Loucy (cell line): ENCODE measurements at regions not wholly inside any gene's neighbourhood (a gene's known extent, or its start where the extent isn't known, plus 50 kb on each side); places are given as distances from the start of the nearest gene placed in this dataset.

ENCODE experiments used
- H2AFZ ChIP-seq: fragments of 200-600 bp; sonication (generic); 2 replicates; pipeline ENCODE4 v1.6.0; 2016; ENCODE audit warnings: antibody characterized with exemption, mild to moderate bottlenecking, low read length, moderate library complexity
- H3F3A ChIP-seq: fragments of 200-600 bp; 2 replicates; pipeline ENCODE4 v1.6.0; 2016; ENCODE audit warnings: antibody characterized with exemption, low read depth, mild to moderate bottlenecking
- H3K27me3 ChIP-seq: fragments of 200-600 bp; sonication (generic); 2 replicates; pipeline ENCODE4 v1.6.1; 2014; ENCODE audit warnings: low read length, mild to moderate bottlenecking; ENCODE audit not compliant: insufficient read depth, poor library complexity, severe bottlenecking
- H3K36me3 ChIP-seq: fragments of 200-600 bp; sonication (generic); 2 replicates; pipeline ENCODE4 v1.6.1; 2016; ENCODE audit warnings: low read length; ENCODE audit not compliant: insufficient read depth
- H3K4me1 ChIP-seq: fragments of 200-600 bp; sonication (generic); 2 replicates; pipeline ENCODE4 v1.5.1; 2014; ENCODE audit warnings: low read length, mild to moderate bottlenecking; ENCODE audit not compliant: insufficient read depth, poor library complexity, severe bottlenecking
- H3K4me2 ChIP-seq: fragments of 200-600 bp; sonication (generic); 2 replicates; pipeline ENCODE4 v1.6.0; 2014; ENCODE audit warnings: antibody characterized with exemption, low read length, low read depth, mild to moderate bottlenecking; ENCODE audit not compliant: poor library complexity, severe bottlenecking
- H3K4me3 ChIP-seq: fragments of 200-600 bp; sonication (generic); 2 replicates; pipeline ENCODE4 v1.5.1; 2014; ENCODE audit warnings: low read length, mild to moderate bottlenecking, mixed read lengths; ENCODE audit not compliant: poor library complexity, severe bottlenecking
- H3K79me2 ChIP-seq: fragments of 200-600 bp; sonication (generic); 2 replicates; pipeline ENCODE4 v1.6.1; 2014; ENCODE audit warnings: low read length; ENCODE audit not compliant: insufficient read depth
- H3K9ac ChIP-seq: fragments of 200-600 bp; sonication (generic); 2 replicates; pipeline ENCODE4 v1.6.0; 2014; ENCODE audit warnings: mild to moderate bottlenecking, low read depth, low read length, moderate library complexity; ENCODE audit not compliant: poor library complexity, severe bottlenecking
- H3K9me2 ChIP-seq: fragments of 200-600 bp; sonication (generic); replicated peaks from 2 replicates; pipeline ENCODE4 v1.6.1; 2016; ENCODE audit warnings: low read depth, low read length, mixed read lengths
- H3K9me3 ChIP-seq: fragments of 200-600 bp; sonication (generic); 2 replicates; pipeline ENCODE4 v1.6.1; 2014; ENCODE audit warnings: mild to moderate bottlenecking, antibody characterized with exemption, low read length, low read depth; ENCODE audit not compliant: insufficient read depth
- H4K20me1 ChIP-seq: fragments of 200-600 bp; sonication (generic); 2 replicates; pipeline ENCODE4 v1.6.0; 2014; ENCODE audit warnings: antibody characterized with exemption, low read length, mild to moderate bottlenecking; ENCODE audit not compliant: insufficient read depth, poor library complexity, severe bottlenecking
- EZH2phosphoT487 ChIP-seq: fragments of 200-600 bp; IDR thresholded peaks from 2 replicates; pipeline ENCODE4 v1.6.1; 2018; ENCODE audit warnings: antibody characterized with exemption, mild to moderate bottlenecking, moderate library complexity, borderline replicate concordance
- TF ChIP-seq, protein P1 (sequence below): fragments of 200-600 bp; sonication (generic); conservative IDR thresholded peaks from 2 replicates; pipeline ENCODE4 v1.5.1; 2014; ENCODE audit warnings: mild to moderate bottlenecking, antibody characterized with exemption, low read length

DNA sequence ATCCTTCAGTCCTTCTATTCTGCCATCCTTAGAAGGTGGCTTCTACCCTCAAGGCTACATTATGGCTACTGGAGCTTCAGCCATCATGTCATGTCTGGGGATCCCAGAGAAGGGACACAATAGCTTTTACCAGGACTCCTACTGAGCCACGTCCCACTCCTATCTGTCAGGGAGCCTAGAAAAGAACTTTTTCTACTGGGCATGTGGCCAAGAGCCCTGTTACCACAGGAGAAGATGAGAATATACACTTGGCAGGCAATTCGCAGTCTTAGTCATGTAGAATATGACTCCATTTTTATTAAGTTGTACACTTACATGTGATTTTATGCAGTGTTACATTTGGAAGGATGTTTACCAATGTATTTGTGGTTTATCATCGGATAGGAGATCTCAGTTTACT, 64.6 kb upstream of the KCNMA1 start:
- Histone ChIP-seq H4K20me1 (no peaks in the 10 kb centered on the region), H3F3A (no peaks in the 10 kb centered on the region), H3K36me3 (no peaks in the 10 kb centered on the region), H3K9me2 (no peaks in the 10 kb centered on the region), H3K4me3 (no peak overlapping the region), H3K9me3 (no peaks in the 10 kb centered on the region), H2AFZ (no peak overlapping the region), H3K27me3 (no peaks in the 10 kb centered on the region), H3K4me2 (no peak overlapping the region), H3K4me1 (no peaks in the 10 kb centered on the region), H3K9ac (no peak overlapping the region), H3K79me2 (no peaks in the 10 kb centered on the region)
- no peak for TF ChIP-seq EZH2phosphoT487
- TF ChIP-seq, protein P1, sequence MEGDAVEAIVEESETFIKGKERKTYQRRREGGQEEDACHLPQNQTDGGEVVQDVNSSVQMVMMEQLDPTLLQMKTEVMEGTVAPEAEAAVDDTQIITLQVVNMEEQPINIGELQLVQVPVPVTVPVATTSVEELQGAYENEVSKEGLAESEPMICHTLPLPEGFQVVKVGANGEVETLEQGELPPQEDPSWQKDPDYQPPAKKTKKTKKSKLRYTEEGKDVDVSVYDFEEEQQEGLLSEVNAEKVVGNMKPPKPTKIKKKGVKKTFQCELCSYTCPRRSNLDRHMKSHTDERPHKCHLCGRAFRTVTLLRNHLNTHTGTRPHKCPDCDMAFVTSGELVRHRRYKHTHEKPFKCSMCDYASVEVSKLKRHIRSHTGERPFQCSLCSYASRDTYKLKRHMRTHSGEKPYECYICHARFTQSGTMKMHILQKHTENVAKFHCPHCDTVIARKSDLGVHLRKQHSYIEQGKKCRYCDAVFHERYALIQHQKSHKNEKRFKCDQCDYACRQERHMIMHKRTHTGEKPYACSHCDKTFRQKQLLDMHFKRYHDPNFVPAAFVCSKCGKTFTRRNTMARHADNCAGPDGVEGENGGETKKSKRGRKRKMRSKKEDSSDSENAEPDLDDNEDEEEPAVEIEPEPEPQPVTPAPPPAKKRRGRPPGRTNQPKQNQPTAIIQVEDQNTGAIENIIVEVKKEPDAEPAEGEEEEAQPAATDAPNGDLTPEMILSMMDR: no peak

- Histone ChIP-seq H3K4me1 (no peaks in the 10 kb centered on the region), H3K9ac (no peak overlapping the region), H3K36me3 (no peaks in the 10 kb centered on the region), H3F3A (no peaks in the 10 kb centered on the region), H4K20me1 (no peaks in the 10 kb centered on the region), H3K9me2 (no peaks in the 10 kb centered on the region), H3K4me3 (no peak overlapping the region), H2AFZ (no peak overlapping the region), H3K9me3 (no peaks in the 10 kb centered on the region), H3K79me2 (no peaks in the 10 kb centered on the region), H3K27me3 (no peaks in the 10 kb centered on the region), H3K4me2 (no peak overlapping the region)
- TF ChIP-seq EZH2phosphoT487: no peak
- TF ChIP-seq, protein P1: no peak
Observed at GRCh38 chr10:77700086-77700485, 62.5 kb upstream of the KCNMA1 start.

- TF ChIP-seq, protein P1: no peak
- TF ChIP-seq EZH2phosphoT487: no peak
- Histone ChIP-seq H3K4me1 (no peaks in the 10 kb centered on the region), H3K9me3 (no peaks in the 10 kb centered on the region), H4K20me1 (no peaks in the 10 kb centered on the region), H3K4me3 (no peak overlapping the region), H2AFZ (no peak overlapping the region), H3K9ac (no peak overlapping the region), H3K27me3 (no peaks in the 10 kb centered on the region), H3K9me2 (no peaks in the 10 kb centered on the region), H3K4me2 (no peak overlapping the region), H3K79me2 (no peaks in the 10 kb centered on the region), H3K36me3 (no peaks in the 10 kb centered on the region), H3F3A (no peaks in the 10 kb centered on the region)
Observed at GRCh38 chr10:77699080-77699645, 61.6 kb upstream of the KCNMA1 start.
